HUES6 (cell line): ENCODE measurements at regions not wholly inside any gene's neighbourhood (a gene's known extent, or its start where the extent isn't known, plus 50 kb on each side); places are given as distances from the start of the nearest gene placed in this dataset.

Experiments
- H3K27ac ChIP-seq: 2 replicates; pipeline ENCODE4 v1.7.0; 2013; ENCODE audit warnings: low read depth, mild to moderate bottlenecking, low read length, inconsistent platforms
- H3K27me3 ChIP-seq: 2 replicates; pipeline ENCODE4 v1.6.1; 2013; ENCODE audit warnings: low read length; ENCODE audit not compliant: control insufficient read depth, insufficient read depth
- H3K36me3 ChIP-seq: 2 replicates; pipeline ENCODE4 v1.6.1; 2013; ENCODE audit warnings: low read length; ENCODE audit not compliant: control insufficient read depth, insufficient read depth
- H3K4me1 ChIP-seq: 2 replicates; pipeline ENCODE4 v1.6.1; 2013; ENCODE audit warnings: low read length; ENCODE audit not compliant: control insufficient read depth, insufficient read depth
- H3K4me3 ChIP-seq: 2 replicates; pipeline ENCODE4 v1.5.1; 2013; ENCODE audit warnings: low read depth, low read length
- H3K9ac ChIP-seq: one replicate; pipeline ENCODE4 v1.6.1; 2013; ENCODE audit warnings: mild to moderate bottlenecking, low read length
- H3K9me3 ChIP-seq: 2 replicates; pipeline ENCODE4 v1.6.1; 2013; ENCODE audit warnings: low read depth, low read length; ENCODE audit not compliant: control insufficient read depth, insufficient read depth

DNA sequence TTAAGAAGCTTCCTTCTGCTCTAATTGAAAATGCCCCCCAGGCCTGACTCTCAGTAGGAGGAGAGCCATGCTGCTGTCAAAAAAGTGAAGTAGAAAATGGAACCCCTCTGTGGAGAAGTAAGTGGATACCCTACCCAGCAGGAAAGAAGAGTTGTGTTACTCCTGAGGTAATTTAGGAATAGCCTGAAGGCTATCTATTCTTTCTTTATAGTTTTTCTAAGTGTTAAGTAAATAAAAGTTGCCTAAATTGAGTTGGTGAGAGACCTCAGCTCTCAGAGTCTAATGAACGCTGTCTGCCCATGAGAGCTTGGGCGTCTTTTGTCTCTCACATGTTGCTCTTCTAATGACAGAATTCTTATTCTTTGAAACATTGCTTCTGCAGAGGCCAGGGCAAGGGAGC, 116.2 kb downstream of the NSUN3 start:
- no peaks in the 10 kb centered on the region for H3K27me3 ChIP-seq
- no peak overlapping the region for H3K27ac ChIP-seq
- no peak overlapping the region for H3K4me3 ChIP-seq
- H3K9me3 ChIP-seq = no peaks in the 10 kb centered on the region
- H3K9ac ChIP-seq = no peak overlapping the region
- no peaks in the 10 kb centered on the region for H3K4me1 ChIP-seq
- H3K36me3 ChIP-seq = no peaks in the 10 kb centered on the region

DNA sequence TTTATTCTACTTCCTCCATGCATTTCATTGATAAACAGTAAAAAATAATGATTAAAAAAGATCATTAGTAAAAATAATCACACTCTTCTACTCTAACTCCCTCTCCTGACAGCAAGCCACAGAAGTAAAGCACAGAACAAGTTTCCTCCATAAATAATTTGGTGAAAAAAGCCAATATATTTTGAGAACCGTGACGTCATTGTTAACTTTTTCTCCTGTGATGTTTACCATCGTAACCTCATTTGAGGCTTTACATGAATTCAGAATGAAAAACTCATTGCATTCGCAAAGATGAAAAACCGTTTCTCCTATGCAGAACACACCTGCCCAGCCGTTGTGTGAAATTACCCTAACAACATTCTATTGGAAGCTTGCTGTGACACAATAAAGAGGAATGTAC, 120.7 kb downstream of the NSUN3 start:
- no peak overlapping the region for H3K4me3 ChIP-seq
- no peak overlapping the region for H3K9ac ChIP-seq
- H3K27ac ChIP-seq = no peak overlapping the region

DNA sequence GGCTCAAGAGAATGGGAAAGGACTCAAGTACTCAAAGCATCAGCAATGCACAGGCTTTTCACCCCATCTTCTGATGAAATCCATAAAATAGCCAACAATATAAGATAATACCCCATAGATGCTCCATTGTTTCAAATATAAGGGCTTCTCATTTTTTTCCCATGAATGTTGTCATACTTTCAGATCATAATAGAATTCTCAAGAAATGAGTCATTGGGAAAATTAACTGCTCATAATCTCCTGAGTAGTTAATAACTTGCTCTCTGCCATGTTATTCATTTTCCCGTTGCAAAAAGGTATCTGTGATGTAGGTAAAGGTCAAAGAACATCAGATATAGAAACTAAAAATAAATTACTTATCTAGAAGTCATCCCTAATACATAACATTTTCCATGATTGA, 121.9 kb downstream of the NSUN3 start:
- Histone ChIP-seq H3K4me1 (no peaks in the 10 kb centered on the region), H3K27ac (no peak overlapping the region), H3K9ac (no peak overlapping the region), H3K36me3 (no peaks in the 10 kb centered on the region), H3K27me3 (no peaks in the 10 kb centered on the region), H3K4me3 (no peak overlapping the region), H3K9me3 (no peaks in the 10 kb centered on the region)

More for the DNA sequence above, 120.7 kb downstream of the NSUN3 start:
- Histone ChIP-seq H3K27me3 (no peaks in the 10 kb centered on the region), H3K9me3 (no peaks in the 10 kb centered on the region), H3K36me3 (no peaks in the 10 kb centered on the region), H3K4me1 (no peaks in the 10 kb centered on the region)

DNA sequence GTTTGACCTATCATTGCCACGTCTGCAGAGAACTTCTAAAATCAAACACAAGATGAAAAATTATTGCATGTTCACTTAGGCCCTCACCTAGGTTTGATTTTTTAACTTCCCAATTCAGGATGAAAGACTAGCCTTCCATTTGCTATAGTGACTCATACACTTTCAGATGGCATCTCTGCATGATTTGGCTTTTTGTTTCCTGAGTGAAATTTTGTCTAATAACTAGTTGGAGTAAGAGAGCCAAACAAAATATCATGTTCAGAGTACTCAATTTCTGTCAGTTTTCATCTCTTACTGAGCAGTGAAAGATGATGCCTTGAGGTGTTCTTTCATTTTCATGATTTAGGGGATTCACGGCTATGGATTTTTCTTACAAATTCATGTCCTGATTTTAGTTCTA, 122.9 kb downstream of the NSUN3 start:
- no peaks in the 10 kb centered on the region for H3K9me3 ChIP-seq
- no peak overlapping the region for H3K9ac ChIP-seq
- H3K27me3 ChIP-seq = no peaks in the 10 kb centered on the region
- H3K36me3 ChIP-seq = no peaks in the 10 kb centered on the region
- no peak overlapping the region for H3K27ac ChIP-seq
- no peaks in the 10 kb centered on the region for H3K4me1 ChIP-seq
- H3K4me3 ChIP-seq = no peak overlapping the region

DNA sequence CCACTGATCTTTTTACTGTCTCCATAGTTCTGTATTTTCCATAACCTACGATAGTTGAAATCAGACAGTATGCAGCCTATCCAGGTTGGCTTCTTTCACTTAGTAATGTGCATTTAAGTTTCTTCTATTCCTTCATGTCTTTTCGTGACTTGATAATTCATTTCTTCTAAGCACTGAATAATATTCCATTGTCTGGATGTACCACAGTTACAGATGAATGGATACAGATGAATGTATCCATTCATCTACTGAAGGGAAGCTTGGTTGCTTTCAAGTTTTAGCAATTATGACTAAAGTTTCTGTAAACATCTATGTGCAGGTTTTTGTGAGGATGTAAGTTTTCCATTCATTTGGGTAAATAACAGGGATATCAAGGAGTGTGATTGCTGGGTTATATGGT, 124.8 kb downstream of the NSUN3 start:
- Histone ChIP-seq H3K36me3 (no peaks in the 10 kb centered on the region), H3K9me3 (no peaks in the 10 kb centered on the region), H3K27ac (no peak overlapping the region), H3K9ac (no peak overlapping the region), H3K4me3 (no peak overlapping the region), H3K27me3 (no peaks in the 10 kb centered on the region), H3K4me1 (no peaks in the 10 kb centered on the region)

DNA sequence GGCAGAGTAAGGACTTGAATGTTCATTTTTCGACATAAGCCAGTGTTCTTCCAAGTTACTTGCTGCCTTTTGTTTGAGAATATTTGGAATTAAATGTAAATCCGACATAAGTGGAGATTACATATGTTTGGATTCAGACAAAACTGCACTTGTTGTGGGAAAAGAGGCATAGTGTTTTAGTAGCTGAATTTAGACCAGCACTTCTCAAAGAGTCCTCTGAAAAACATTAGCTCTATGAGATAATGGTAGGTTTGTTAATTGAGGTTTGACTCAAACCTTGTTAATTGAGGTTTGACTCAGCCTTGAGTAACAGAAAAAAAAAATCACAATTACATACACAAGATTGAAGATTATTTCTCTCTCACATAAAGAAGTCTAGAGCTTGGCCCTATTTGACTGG, 132.5 kb downstream of the NSUN3 start:
- no peaks in the 10 kb centered on the region for H3K27me3 ChIP-seq
- no peak overlapping the region for H3K9ac ChIP-seq
- H3K27ac ChIP-seq = no peak overlapping the region
- no peaks in the 10 kb centered on the region for H3K4me1 ChIP-seq
- no peak overlapping the region for H3K4me3 ChIP-seq
- no peaks in the 10 kb centered on the region for H3K36me3 ChIP-seq
- H3K9me3 ChIP-seq = peaks cover 10% of the 10 kb centered on the region

DNA sequence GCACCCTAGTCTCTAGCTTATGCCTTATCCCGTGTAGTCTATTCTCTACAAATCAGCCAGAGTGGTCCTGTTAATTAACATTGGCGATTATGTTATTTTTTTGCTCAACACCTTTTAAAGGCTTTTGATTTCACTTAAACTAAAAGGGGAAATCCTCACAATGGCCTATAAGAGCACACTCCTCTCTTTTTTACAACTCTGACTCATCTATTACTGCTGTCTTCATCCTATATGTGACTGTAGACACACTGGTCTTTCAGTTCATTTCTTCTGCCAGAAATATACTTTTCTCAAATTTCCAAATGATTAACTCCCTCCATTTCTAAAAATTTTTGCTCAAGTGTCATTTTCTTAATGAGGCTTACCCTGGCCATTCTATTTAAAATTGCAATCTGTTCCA, 143.4 kb downstream of the NSUN3 start:
- Histone ChIP-seq H3K9me3 (peaks cover 5% of the 10 kb centered on the region; the same call in 1 of the 2 replicates), H3K27ac (no peak overlapping the region), H3K9ac (no peak overlapping the region), H3K4me3 (no peak overlapping the region), H3K36me3 (no peaks in the 10 kb centered on the region), H3K4me1 (peaks cover 5% of the 10 kb centered on the region; the same call in 1 of the 2 replicates), H3K27me3 (no peaks in the 10 kb centered on the region)

DNA sequence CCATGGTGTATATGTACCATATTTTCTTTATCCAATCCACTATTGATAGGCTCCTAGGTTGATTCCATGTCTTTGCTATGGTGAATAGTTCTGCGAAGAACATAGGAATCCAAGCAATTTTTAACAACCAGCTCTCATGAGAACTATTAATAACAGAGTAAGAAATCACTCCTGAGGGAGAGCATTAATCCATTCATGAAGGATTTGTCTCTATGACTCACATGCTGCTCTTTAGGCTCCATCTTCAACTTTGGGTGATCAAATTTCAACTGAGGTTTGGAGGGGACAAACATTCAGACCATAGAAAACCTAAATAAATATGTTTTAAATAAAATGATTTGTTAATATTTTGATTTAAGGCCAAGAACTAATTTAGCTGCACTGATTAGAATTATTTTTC, 147.4 kb downstream of the NSUN3 start:
- no peaks in the 10 kb centered on the region for H3K4me1 ChIP-seq
- no peak overlapping the region for H3K27ac ChIP-seq
- no peak overlapping the region for H3K9ac ChIP-seq
- no peak overlapping the region for H3K4me3 ChIP-seq
- H3K27me3 ChIP-seq = no peaks in the 10 kb centered on the region
- H3K36me3 ChIP-seq = no peaks in the 10 kb centered on the region
- peaks cover 7% of the 10 kb centered on the region; the same call in 1 of the 2 replicates for H3K9me3 ChIP-seq

DNA sequence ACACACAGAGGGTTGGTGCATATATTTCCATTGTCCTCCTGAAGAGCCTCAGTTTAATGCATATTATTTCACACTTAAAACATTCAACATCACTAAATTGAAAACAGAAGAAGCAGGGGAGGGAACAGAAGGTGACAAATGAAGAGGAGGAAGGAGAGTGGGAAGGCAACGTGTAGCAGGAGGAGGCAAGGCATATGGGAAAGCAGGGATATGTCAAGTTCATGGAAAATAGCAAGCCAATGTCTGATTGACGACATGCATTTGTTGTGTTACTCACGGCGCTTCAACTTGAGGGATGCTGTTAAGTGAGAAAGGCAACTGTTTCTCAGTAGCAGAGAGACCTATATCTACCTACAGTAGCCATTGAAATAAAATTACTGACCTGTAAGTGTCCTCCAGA, 154.5 kb downstream of the NSUN3 start:
- no peaks in the 10 kb centered on the region for H3K36me3 ChIP-seq

DNA sequence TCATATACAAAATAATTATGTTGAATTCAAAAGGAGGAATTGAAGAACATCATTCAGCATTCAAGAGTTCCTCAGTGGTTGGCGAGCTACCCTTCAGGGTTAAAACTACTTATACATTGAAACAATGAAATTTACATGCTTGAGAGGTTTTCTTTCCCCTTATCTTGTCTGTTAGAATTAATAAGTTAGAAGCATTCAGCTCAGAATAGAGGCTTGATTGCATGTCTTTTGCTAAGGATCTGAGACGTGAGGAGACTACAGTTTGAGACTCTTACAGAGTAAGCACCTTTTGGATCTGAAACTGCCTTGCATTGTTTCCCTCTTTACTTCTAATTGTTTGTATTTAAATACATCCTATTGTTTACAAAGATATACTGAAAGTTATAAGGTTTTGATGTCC, 157.6 kb downstream of the NSUN3 start:
- H3K4me1 ChIP-seq = no peaks in the 10 kb centered on the region
- H3K9ac ChIP-seq = no peak overlapping the region
- H3K4me3 ChIP-seq = no peak overlapping the region
- H3K27me3 ChIP-seq = no peaks in the 10 kb centered on the region
- H3K36me3 ChIP-seq = no peaks in the 10 kb centered on the region
- H3K27ac ChIP-seq = no peak overlapping the region
- no peaks in the 10 kb centered on the region for H3K9me3 ChIP-seq

More for the DNA sequence above, 154.5 kb downstream of the NSUN3 start:
- no peaks in the 10 kb centered on the region for H3K27me3 ChIP-seq
- H3K4me3 ChIP-seq = no peak overlapping the region
- H3K27ac ChIP-seq = no peak overlapping the region
- H3K9me3 ChIP-seq = 0 out of 2 replicates have a peak, but pooled peaks cover 2% of the 10 kb centered on the region
- H3K9ac ChIP-seq = no peak overlapping the region
- no peaks in the 10 kb centered on the region for H3K4me1 ChIP-seq

DNA sequence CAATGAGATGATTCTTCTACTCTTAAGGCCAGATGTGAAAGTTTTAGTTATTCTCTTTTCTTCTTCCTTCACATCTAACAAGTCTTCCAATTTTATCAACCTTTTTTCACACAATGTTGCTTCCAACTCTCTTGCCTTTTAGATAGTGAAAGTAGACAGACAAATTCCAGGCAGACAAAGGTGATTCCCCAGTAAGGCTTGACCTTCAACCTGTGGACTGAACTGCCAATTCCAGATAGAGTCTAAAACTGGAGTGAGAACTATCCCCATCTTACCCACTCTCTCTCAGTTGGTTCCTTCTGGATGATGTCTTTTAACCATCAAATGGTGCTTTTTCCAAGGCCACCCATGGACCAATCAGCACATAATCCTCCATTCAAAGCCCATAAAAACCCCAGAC, 159.0 kb downstream of the NSUN3 start:
- no peak overlapping the region for H3K9ac ChIP-seq
- no peak overlapping the region for H3K4me3 ChIP-seq
- no peaks in the 10 kb centered on the region for H3K4me1 ChIP-seq
- no peaks in the 10 kb centered on the region for H3K36me3 ChIP-seq
- H3K9me3 ChIP-seq = no peaks in the 10 kb centered on the region
- H3K27ac ChIP-seq = no peak overlapping the region
- no peaks in the 10 kb centered on the region for H3K27me3 ChIP-seq
